Peyer's patch (tissue), 4 donors: ENCODE measurements at regions not wholly inside any gene's neighbourhood (a gene's known extent, or its start where the extent isn't known, plus 50 kb on each side); places are given as distances from the start of the nearest gene placed in this dataset.

Experiments
- CTCF ChIP-seq, 6 experiments: fragments of 450-650 bp in 4 of 6; fragments of 200-600 bp in 2 of 6; sonication (generic) in 1 of 6; IDR thresholded peaks; one replicate each; pipeline ENCODE4 v1.5.1; 2017 to 2019; ENCODE audit warnings: antibody characterized with exemption in 6 of 6, mild to moderate bottlenecking in 3 of 6, moderate library complexity in 1 of 6
- POLR2A ChIP-seq, 2 donors: fragments of 450-650 bp; IDR thresholded peaks; one replicate each; pipeline ENCODE4 v1.5.1; 2017; ENCODE audit warnings: antibody characterized with exemption in 2 of 2, mild to moderate bottlenecking in 2 of 2, moderate library complexity in 2 of 2

GRCh38 chr12:39048395-39048794 lies 143.0 kb upstream of the CPNE8 start:
- TF ChIP-seq CTCF (IDR thresholded peaks at IDR 0.05) = no peak
- TF ChIP-seq POLR2A (IDR thresholded peaks at IDR 0.05) = no peak
